IMR-90 (cell line): ENCODE measurements at regions not wholly inside any gene's neighbourhood (a gene's known extent, or its start where the extent isn't known, plus 50 kb on each side); places are given as distances from the start of the nearest gene placed in this dataset.

Experiments used
- ATAC-seq: fragments of 200-7000 bp; cut with Tn5 transposase; 2 replicates; pipeline ENCODE4 v1.9.1; 2020; ENCODE audit warnings: low read depth, mild to moderate bottlenecking, moderate library complexity
- BruUV-seq: library from RNA; stranded (reverse); fragments of 400-500 nt; replicated peaks from 2 replicates; lab custom pipeline; 2021; lab: Mats Ljungman, UMichigan
- CTCF ChIA-PET: fragments of 300-600 bp; formaldehyde crosslinking; extraction: SDS; loops from one replicate; lab custom pipeline; 2021; ENCODE audit warnings: antibody characterized with exemption; lab: Yijun Ruan, JAX
- POLR2A ChIA-PET: fragments of 300-600 bp; sonication (Branson Sonifier 250); formaldehyde crosslinking; loops from one replicate; lab custom pipeline; 2022; ENCODE audit warnings: antibody characterized with exemption; ENCODE audit not compliant: unreplicated experiment; lab: Charles Lee
- DNase-seq: peaks from one replicate; pipeline ENCODE4 v3.0.0; 2013
- H2AFZ ChIP-seq: replicated peaks from 2 replicates; pipeline ENCODE3; 2013; ENCODE audit warnings: low read length, mild to moderate bottlenecking; ENCODE audit not compliant: poor library complexity
- H2AK5ac ChIP-seq: 2 replicates; pipeline ENCODE4 v1.6.1; 2013; ENCODE audit warnings: low read depth, low read length, inconsistent platforms
- H2AK9ac ChIP-seq: replicated peaks from 2 replicates; pipeline ENCODE3; 2013; ENCODE audit warnings: mild to moderate bottlenecking, low read depth, low read length, moderate library complexity; ENCODE audit not compliant: poor library complexity
- H2BK120ac ChIP-seq: 2 replicates; pipeline ENCODE4 v1.6.1; 2013; ENCODE audit warnings: low read depth, low read length, inconsistent platforms
- H2BK15ac ChIP-seq: 3 replicates; pipeline ENCODE4 v1.6.1; 2013; ENCODE audit warnings: low read depth, low read length, inconsistent platforms
- H2BK20ac ChIP-seq: 2 replicates; pipeline ENCODE4 v1.6.1; 2013; ENCODE audit warnings: low read depth, mild to moderate bottlenecking, inconsistent platforms, low read length, moderate library complexity
- H2BK5ac ChIP-seq: 2 replicates; pipeline ENCODE4 v1.6.1; 2013; ENCODE audit warnings: mild to moderate bottlenecking, low read depth, low read length, inconsistent platforms; ENCODE audit not compliant: poor library complexity, severe bottlenecking
- H3K14ac ChIP-seq: replicated peaks from 2 replicates; pipeline ENCODE4 v1.6.1; 2013; ENCODE audit warnings: low read depth, low read length, inconsistent platforms
- H3K18ac ChIP-seq: 2 replicates; pipeline ENCODE4 v1.6.1; 2013; ENCODE audit warnings: low read depth, low read length, control low read depth
- H3K23ac ChIP-seq: 2 replicates; pipeline ENCODE4 v1.6.1; 2013; ENCODE audit warnings: low read depth, low read length, inconsistent platforms
- H3K27ac ChIP-seq: 2 replicates; pipeline ENCODE4 v1.5.1; 2013; ENCODE audit warnings: mild to moderate bottlenecking, control low read depth, low read length; ENCODE audit not compliant: insufficient read depth
- H3K27me3 ChIP-seq: 2 replicates; pipeline ENCODE4 v1.6.1; 2013; ENCODE audit warnings: low read length; ENCODE audit not compliant: control insufficient read depth, insufficient read depth
- H3K36me3 ChIP-seq: 2 replicates; pipeline ENCODE4 v1.6.1; 2013; ENCODE audit warnings: low read length, mixed read lengths; ENCODE audit not compliant: control insufficient read depth, insufficient read depth
- H3K4ac ChIP-seq: 2 replicates; pipeline ENCODE4 v1.6.1; 2013; ENCODE audit warnings: low read depth, low read length, inconsistent platforms
- H3K4me1 ChIP-seq: 2 replicates; pipeline ENCODE4 v1.6.1; 2013; ENCODE audit warnings: low read length, mixed read lengths; ENCODE audit not compliant: control insufficient read depth, insufficient read depth
- H3K4me2 ChIP-seq: 2 replicates; pipeline ENCODE4 v1.6.1; 2013; ENCODE audit warnings: low read depth, mild to moderate bottlenecking, control low read depth, low read length, moderate library complexity
- H3K4me3 ChIP-seq: 2 replicates; pipeline ENCODE4 v1.5.1; 2013; ENCODE audit warnings: low read depth, mild to moderate bottlenecking, control low read depth, low read length, moderate library complexity; ENCODE audit not compliant: insufficient read depth
- H3K56ac ChIP-seq: 2 replicates; pipeline ENCODE4 v1.6.1; 2013; ENCODE audit warnings: low read length, inconsistent platforms; ENCODE audit not compliant: insufficient read depth; ENCODE audit errors: extremely low read depth
- H3K79me1 ChIP-seq, 2 experiments: 2 replicates each; pipeline ENCODE4 v1.6.1; 2013; ENCODE audit warnings: low read length in 2 of 2, inconsistent platforms in 1 of 2, low read depth in 1 of 2
- H3K9ac ChIP-seq: 2 replicates; pipeline ENCODE4 v1.6.1; 2013; ENCODE audit warnings: low read depth, low read length, control low read depth
- H3K9me1 ChIP-seq: 2 replicates; pipeline ENCODE4 v1.6.1; 2013; ENCODE audit warnings: low read length, inconsistent platforms; ENCODE audit not compliant: insufficient read depth
- H3K9me3 ChIP-seq: 2 replicates; pipeline ENCODE4 v1.6.1; 2013; ENCODE audit warnings: low read length; ENCODE audit not compliant: control insufficient read depth, insufficient read depth
- H4K20me1 ChIP-seq: 2 replicates; pipeline ENCODE4 v1.6.1; 2013; ENCODE audit warnings: low read length, inconsistent platforms; ENCODE audit not compliant: insufficient read depth
- H4K5ac ChIP-seq: 2 replicates; pipeline ENCODE4 v1.6.1; 2013; ENCODE audit warnings: mild to moderate bottlenecking, low read depth, low read length, control low read depth
- H4K8ac ChIP-seq, 2 experiments: 2 replicates each; pipeline ENCODE4 v1.6.1; 2013; ENCODE audit warnings: low read depth in 2 of 2, low read length in 2 of 2, control low read depth in 1 of 2, inconsistent platforms in 1 of 2
- H4K91ac ChIP-seq: 2 replicates; pipeline ENCODE4 v1.6.1; 2013; ENCODE audit warnings: low read depth, low read length, inconsistent platforms; ENCODE audit not compliant: insufficient read depth
- BHLHE40 ChIP-seq: fragments of 150-350 bp; IDR thresholded peaks from 2 replicates; pipeline ENCODE4 v1.6.1; 2016; ENCODE audit warnings: mild to moderate bottlenecking, low read depth, low read length
- CEBPB ChIP-seq: IDR thresholded peaks from 2 replicates; pipeline ENCODE4 v1.6.1; 2012; ENCODE audit warnings: low read depth, low read length, improper control_type of control experiment
- CHD1 ChIP-seq: IDR thresholded peaks from 2 replicates; pipeline ENCODE4 v1.6.1; 2012; ENCODE audit warnings: low read depth, low read length, improper control_type of control experiment
- ELK1 ChIP-seq: fragments of 150-350 bp; IDR thresholded peaks from 2 replicates; pipeline ENCODE4 v1.6.1; 2016; ENCODE audit warnings: low read depth, mild to moderate bottlenecking, low read length, moderate library complexity, borderline replicate concordance
- FOS ChIP-seq: fragments of 150-350 bp; IDR thresholded peaks from 2 replicates; pipeline ENCODE4 v1.6.1; 2016; ENCODE audit warnings: low read depth, low read length
- MAFK ChIP-seq: IDR thresholded peaks from 2 replicates; pipeline ENCODE4 v1.6.1; 2012; ENCODE audit warnings: low read depth, low read length, improper control_type of control experiment
- MAZ ChIP-seq: IDR thresholded peaks from 2 replicates; pipeline ENCODE4 v1.6.1; 2012; ENCODE audit warnings: low read depth, mild to moderate bottlenecking, low read length, improper control_type of control experiment, moderate library complexity, borderline replicate concordance
- MXI1 ChIP-seq: IDR thresholded peaks from 2 replicates; pipeline ENCODE4 v1.6.1; 2012; ENCODE audit warnings: low read depth, mild to moderate bottlenecking, low read length, moderate library complexity, borderline replicate concordance
- NFE2L2 ChIP-seq: fragments of 150-350 bp; IDR thresholded peaks from 2 replicates; pipeline ENCODE4 v1.6.1; 2016; ENCODE audit warnings: low read depth, mild to moderate bottlenecking, low read length
- POLR2A ChIP-seq: IDR thresholded peaks from 2 replicates; pipeline ENCODE4 v1.6.1; 2012; ENCODE audit warnings: mild to moderate bottlenecking, low read depth, low read length
- RAD21 ChIP-seq: IDR thresholded peaks from 2 replicates; pipeline ENCODE4 v1.6.1; 2012; ENCODE audit warnings: low read length, improper control_type of control experiment
- RCOR1 ChIP-seq: IDR thresholded peaks from 2 replicates; pipeline ENCODE4 v1.6.1; 2012; ENCODE audit warnings: mild to moderate bottlenecking, low read length, improper control_type of control experiment; ENCODE audit not compliant: insufficient replicate concordance
- RFX5 ChIP-seq: IDR thresholded peaks from 2 replicates; pipeline ENCODE4 v1.8.0; 2012; ENCODE audit warnings: low read depth, mild to moderate bottlenecking, low read length, moderate library complexity
- SMC3 ChIP-seq: fragments of 150-350 bp; IDR thresholded peaks from 2 replicates; pipeline ENCODE4 v1.6.1; 2016; ENCODE audit warnings: low read depth, mild to moderate bottlenecking, antibody characterized with exemption, low read length, moderate library complexity
- WGBS, 2 experiments: methylation state at CpG; one replicate each; pipeline versions ENCODE4 v1.1.5 to v1.1.7; 2013; ENCODE audit warnings: missing lambda C conversion rate in 2 of 2; ENCODE audit not compliant: insufficient read length in 1 of 2; ENCODE audit errors: extremely low coverage in 2 of 2; 5-methylcytosine and 5-hydroxymethylcytosine counted together
- dilution Hi-C: fragments of 300-500 bp; cut with HindIII; formaldehyde crosslinking; loops from one replicate; pipeline ENCODE4 v1.14.3; 2018; ENCODE audit warnings: low sequenced_read_pairs; ENCODE audit not compliant: unreplicated experiment
- in situ Hi-C: fragments of 300-500 bp; cut with MboI; formaldehyde crosslinking; loops from 3 replicates; pipeline ENCODE4 v1.14.3; 2019; ENCODE audit warnings: low sequenced_read_pairs, inconsistent platforms, mixed read lengths
- intact Hi-C: fragments of 100-400 bp; cut with micrococcal nuclease; formaldehyde crosslinking; loops from 2 replicates; pipeline ENCODE4 v1.10.0; 2022
- TF ChIP-seq, protein P1 (sequence below): conservative IDR thresholded peaks from 2 replicates; pipeline ENCODE4 v1.5.1; 2012; ENCODE audit warnings: mild to moderate bottlenecking, low read depth, low read length, improper control_type of control experiment
- TF ChIP-seq, protein P2 (sequence below): fragments of 150-350 bp; IDR thresholded peaks from 2 replicates; pipeline ENCODE4 v1.6.1; 2017; ENCODE audit warnings: mild to moderate bottlenecking, antibody characterized with exemption, low read length, low read depth

GRCh38 chr12:113521708-113522107, 50.0 kb upstream of the LHX5 start:
- Histone ChIP-seq H2AFZ (no peak overlapping the region), H3K79me1 (no peaks in the 10 kb centered on the region), H3K4me3 (no peak overlapping the region), H2AK5ac (no peak overlapping the region), H3K27me3 (peaks cover 16% of the 10 kb centered on the region), H2BK5ac (no peak overlapping the region), H3K9me3 (0 out of 2 replicates have a peak, but pooled peaks cover 2% of the 10 kb centered on the region), H3K18ac (no peak overlapping the region), H4K8ac (no peak overlapping the region), H3K36me3 (no peaks in the 10 kb centered on the region), H2BK120ac (no peak overlapping the region), H4K91ac (no peak overlapping the region), H3K4me1 (no peaks in the 10 kb centered on the region), H3K14ac (no peak overlapping the region), H3K56ac (no peak overlapping the region), H3K23ac (no peak overlapping the region), H3K9me1 (no peaks in the 10 kb centered on the region), H3K9ac (no peak overlapping the region), H4K5ac (no peak overlapping the region), H2AK9ac (no peak overlapping the region), H3K4ac (no peak overlapping the region), H2BK20ac (no peak overlapping the region), H2BK15ac (no peak overlapping the region), H3K27ac (no peak overlapping the region), H3K4me2 (no peak overlapping the region), H4K20me1 (no peaks in the 10 kb centered on the region)
- dilution Hi-C loops, result no loop called here
- in situ Hi-C loops, result no loop called here
- TF ChIP-seq BHLHE40 (no peak), ELK1 (no peak), MAZ (no peak), RAD21 (no peak), POLR2A (no peak), MXI1 (no peak), RFX5 (no peak), CEBPB (no peak), SMC3 (no peak), MAFK (no peak), CHD1 (no peak), NFE2L2 (no peak), FOS (no peak), RCOR1 (no peak)
- TF ChIP-seq, protein P1, sequence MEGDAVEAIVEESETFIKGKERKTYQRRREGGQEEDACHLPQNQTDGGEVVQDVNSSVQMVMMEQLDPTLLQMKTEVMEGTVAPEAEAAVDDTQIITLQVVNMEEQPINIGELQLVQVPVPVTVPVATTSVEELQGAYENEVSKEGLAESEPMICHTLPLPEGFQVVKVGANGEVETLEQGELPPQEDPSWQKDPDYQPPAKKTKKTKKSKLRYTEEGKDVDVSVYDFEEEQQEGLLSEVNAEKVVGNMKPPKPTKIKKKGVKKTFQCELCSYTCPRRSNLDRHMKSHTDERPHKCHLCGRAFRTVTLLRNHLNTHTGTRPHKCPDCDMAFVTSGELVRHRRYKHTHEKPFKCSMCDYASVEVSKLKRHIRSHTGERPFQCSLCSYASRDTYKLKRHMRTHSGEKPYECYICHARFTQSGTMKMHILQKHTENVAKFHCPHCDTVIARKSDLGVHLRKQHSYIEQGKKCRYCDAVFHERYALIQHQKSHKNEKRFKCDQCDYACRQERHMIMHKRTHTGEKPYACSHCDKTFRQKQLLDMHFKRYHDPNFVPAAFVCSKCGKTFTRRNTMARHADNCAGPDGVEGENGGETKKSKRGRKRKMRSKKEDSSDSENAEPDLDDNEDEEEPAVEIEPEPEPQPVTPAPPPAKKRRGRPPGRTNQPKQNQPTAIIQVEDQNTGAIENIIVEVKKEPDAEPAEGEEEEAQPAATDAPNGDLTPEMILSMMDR, result no peak
- TF ChIP-seq, protein P2, sequence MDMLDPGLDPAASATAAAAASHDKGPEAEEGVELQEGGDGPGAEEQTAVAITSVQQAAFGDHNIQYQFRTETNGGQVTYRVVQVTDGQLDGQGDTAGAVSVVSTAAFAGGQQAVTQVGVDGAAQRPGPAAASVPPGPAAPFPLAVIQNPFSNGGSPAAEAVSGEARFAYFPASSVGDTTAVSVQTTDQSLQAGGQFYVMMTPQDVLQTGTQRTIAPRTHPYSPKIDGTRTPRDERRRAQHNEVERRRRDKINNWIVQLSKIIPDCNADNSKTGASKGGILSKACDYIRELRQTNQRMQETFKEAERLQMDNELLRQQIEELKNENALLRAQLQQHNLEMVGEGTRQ, result no peak
- 0% methylated on average over 1 of the region's 8 CpGs; no CpG with 5 or more reads in 1 of the 2 experiments for WGBS, 2 experiments
- CTCF ChIA-PET, result interaction anchor here (0.6 kb wide), 1 partner anchor 51 kb away, joined by 3 read pairs; no protein-coding TSS in a partner anchor
- no peak for ATAC-seq
- intact Hi-C loops, result no loop called here
- DNase-seq, result no peak
- BruUV-seq, result no TSS peak
- POLR2A ChIA-PET, result no interaction called here
